Mucosa of rectum (tissue), 2 donors: ENCODE measurements at regions not wholly inside any gene's neighbourhood (a gene's known extent, or its start where the extent isn't known, plus 50 kb on each side); places are given as distances from the start of the nearest gene placed in this dataset.
"Not testable (repeated sequence)": the region's sequence is repeated elsewhere in the genome, so short reads cannot be mapped to it uniquely, and the experiment has no call there.

Experiments
- H3K27ac ChIP-seq, 2 donors: one replicate each; pipeline ENCODE4 v1.7.0; 2013; ENCODE audit warnings: inconsistent platforms in 2 of 2, low read depth in 2 of 2, low read length in 2 of 2
- H3K27me3 ChIP-seq, 2 donors: one replicate each; pipeline ENCODE4 v1.7.0; 2013; ENCODE audit warnings: low read length in 2 of 2; ENCODE audit not compliant: control insufficient read depth in 2 of 2, insufficient read depth in 2 of 2
- H3K36me3 ChIP-seq, 2 donors: one replicate each; pipeline ENCODE4 v1.7.0; 2013; ENCODE audit warnings: low read length in 2 of 2; ENCODE audit not compliant: control insufficient read depth in 2 of 2, insufficient read depth in 2 of 2
- H3K4me1 ChIP-seq, 2 donors: one replicate each; pipeline ENCODE4 v1.7.0; 2013; ENCODE audit warnings: low read length in 2 of 2, mild to moderate bottlenecking in 1 of 2; ENCODE audit not compliant: control insufficient read depth in 2 of 2, insufficient read depth in 2 of 2
- H3K4me3 ChIP-seq, 2 donors: one replicate each; pipeline ENCODE4 v1.7.0; 2013; ENCODE audit warnings: low read length in 2 of 2
- H3K9ac ChIP-seq, 2 donors: one replicate each; pipeline ENCODE4 v1.7.0; 2013; ENCODE audit warnings: low read length in 2 of 2, low read depth in 1 of 2, mild to moderate bottlenecking in 1 of 2
- H3K9me3 ChIP-seq, 2 donors: one replicate each; pipeline ENCODE4 v1.7.0; 2013; ENCODE audit warnings: low read length in 2 of 2; ENCODE audit not compliant: control insufficient read depth in 2 of 2
- donor health status: healthy.
- donor health status: Normal muscosa, but diverticular disease.

DNA sequence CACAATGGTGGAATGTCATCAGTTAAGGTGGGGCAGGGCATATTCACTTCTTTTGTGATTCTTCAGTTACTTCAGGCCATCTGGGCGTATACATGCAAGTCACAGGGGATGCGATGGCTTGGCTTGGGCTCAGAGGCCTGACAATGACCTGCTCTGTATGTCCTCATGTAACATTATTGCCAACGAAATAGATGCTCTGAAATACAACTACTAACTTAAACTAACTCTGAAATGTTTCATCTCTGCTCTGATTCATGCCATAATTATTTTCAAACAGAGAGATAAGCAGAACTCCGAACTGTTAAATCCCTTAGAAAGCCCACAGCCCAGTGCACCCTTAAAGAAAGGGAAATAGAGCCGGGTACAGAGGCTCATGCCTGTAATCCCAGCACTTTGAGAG lies 832.7 kb upstream of the PRKX start:
- not testable (repeated sequence) for H3K9ac ChIP-seq, H3K27ac ChIP-seq, H3K9me3 ChIP-seq, H3K27me3 ChIP-seq, H3K36me3 ChIP-seq, H3K4me1 ChIP-seq, H3K4me3 ChIP-seq

DNA sequence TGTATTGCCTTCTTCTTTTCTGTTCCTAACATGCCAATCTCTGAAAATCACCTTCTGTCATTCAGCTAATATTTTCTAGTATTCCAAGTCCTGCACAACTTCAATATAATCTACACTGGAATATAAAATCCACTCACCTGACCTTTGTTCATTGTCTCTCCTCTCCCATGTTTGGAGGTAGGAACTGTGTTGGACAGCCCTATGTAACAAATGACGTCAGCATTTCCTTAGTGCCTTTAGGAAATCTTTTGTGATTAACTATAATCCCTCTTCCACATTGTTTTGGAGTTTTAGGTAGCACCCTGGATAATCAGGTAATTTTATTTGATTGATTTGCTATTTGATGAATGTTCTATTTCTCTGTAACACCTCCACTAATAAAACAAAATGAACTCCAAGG lies 814.8 kb upstream of the PRKX start:
- no peaks in the 10 kb centered on the region for H3K27me3 ChIP-seq
- no peak overlapping the region for H3K27ac ChIP-seq
- H3K36me3 ChIP-seq = no peaks in the 10 kb centered on the region

GRCh38 chrX:4485912-4486311 lies 772.5 kb upstream of the PRKX start:
- H3K27me3 ChIP-seq = no peaks in the 10 kb centered on the region
- no peak overlapping the region for H3K27ac ChIP-seq
- no peaks in the 10 kb centered on the region for H3K4me1 ChIP-seq
- no peaks in the 10 kb centered on the region for H3K36me3 ChIP-seq
- H3K9ac ChIP-seq = no peak overlapping the region
- no peak overlapping the region for H3K4me3 ChIP-seq
- H3K9me3 ChIP-seq = no peaks in the 10 kb centered on the region

More for the DNA sequence above, 814.8 kb upstream of the PRKX start:
- H3K9me3 ChIP-seq = no peaks in the 10 kb centered on the region
- no peaks in the 10 kb centered on the region for H3K4me1 ChIP-seq
- no peak overlapping the region for H3K9ac ChIP-seq
- H3K4me3 ChIP-seq = no peak overlapping the region

GRCh38 chrX:4484266-4484665 lies 770.8 kb upstream of the PRKX start:
- H3K36me3 ChIP-seq = no peaks in the 10 kb centered on the region
- H3K9me3 ChIP-seq = no peaks in the 10 kb centered on the region
- no peaks in the 10 kb centered on the region for H3K4me1 ChIP-seq
- H3K4me3 ChIP-seq = no peak overlapping the region
- H3K27ac ChIP-seq = no peak overlapping the region
- no peaks in the 10 kb centered on the region for H3K27me3 ChIP-seq
- H3K9ac ChIP-seq = no peak overlapping the region

- no peak overlapping the region for H3K9ac ChIP-seq
- no peaks in the 10 kb centered on the region for H3K4me1 ChIP-seq
- no peak overlapping the region for H3K4me3 ChIP-seq
- no peaks in the 10 kb centered on the region for H3K36me3 ChIP-seq
- H3K27me3 ChIP-seq = no peaks in the 10 kb centered on the region
- H3K27ac ChIP-seq = no peak overlapping the region
- H3K9me3 ChIP-seq = peaks cover 2 to 3% of the 10 kb centered on the region in 2 donors
Observed at GRCh38 chrX:4451591-4451990, 738.1 kb upstream of the PRKX start.

DNA sequence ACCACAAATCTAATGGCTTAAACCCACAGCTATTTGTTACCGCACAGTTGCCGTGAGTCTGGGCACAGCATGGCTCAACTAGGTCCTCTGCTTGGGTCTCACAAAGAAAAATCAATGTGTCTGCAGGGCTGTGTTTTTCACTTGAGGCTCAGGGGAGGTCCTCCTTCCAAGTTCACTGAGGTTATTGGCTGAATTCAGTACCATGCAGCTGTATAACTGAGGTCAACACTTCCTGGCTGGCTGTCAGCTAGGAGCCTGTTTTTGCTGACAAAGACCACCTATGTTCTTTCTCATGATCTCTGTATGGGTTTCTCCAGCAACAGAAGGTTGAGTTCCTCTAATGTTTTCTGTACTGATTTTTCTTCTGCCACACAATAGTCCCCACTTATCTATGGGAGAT lies 736.7 kb upstream of the PRKX start:
- no peaks in the 10 kb centered on the region for H3K36me3 ChIP-seq
- no peaks in the 10 kb centered on the region for H3K27me3 ChIP-seq
- H3K9ac ChIP-seq = no peak overlapping the region
- peaks cover 0 to 3% of the 10 kb centered on the region in 2 donors for H3K9me3 ChIP-seq
- no peak overlapping the region for H3K27ac ChIP-seq
- H3K4me3 ChIP-seq = no peak overlapping the region
- no peaks in the 10 kb centered on the region for H3K4me1 ChIP-seq

GRCh38 chrX:4435905-4436304 lies 722.5 kb upstream of the PRKX start:
- no peak overlapping the region for H3K9ac ChIP-seq
- no peaks in the 10 kb centered on the region for H3K4me1 ChIP-seq
- H3K27ac ChIP-seq = no peak overlapping the region
- no peaks in the 10 kb centered on the region for H3K36me3 ChIP-seq
- no peaks in the 10 kb centered on the region for H3K27me3 ChIP-seq
- no peak overlapping the region for H3K4me3 ChIP-seq
- no peaks in the 10 kb centered on the region for H3K9me3 ChIP-seq

DNA sequence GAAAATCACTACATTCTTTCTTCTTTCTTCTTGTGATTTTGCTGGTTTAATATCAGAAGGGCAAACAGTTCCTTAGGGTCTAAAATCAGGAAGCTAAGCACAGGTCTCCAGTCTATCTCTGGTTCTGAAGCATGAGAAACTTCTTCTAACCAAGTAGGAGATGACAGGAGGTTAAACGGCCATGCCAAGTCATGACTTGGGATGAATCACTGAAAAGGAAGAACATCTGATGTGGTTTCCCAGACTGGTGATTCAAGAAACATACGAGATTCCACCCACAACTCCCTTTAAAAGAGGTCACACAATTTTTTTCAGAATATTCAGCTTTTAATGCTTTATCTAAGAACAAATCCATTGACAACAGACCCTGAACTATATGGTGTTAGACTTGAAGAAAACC lies 684.0 kb upstream of the PRKX start:
- Histone ChIP-seq H3K9ac (no peak overlapping the region), H3K27me3 (no peaks in the 10 kb centered on the region), H3K9me3 (no peaks in the 10 kb centered on the region), H3K4me3 (no peak overlapping the region), H3K36me3 (no peaks in the 10 kb centered on the region), H3K27ac (no peak overlapping the region), H3K4me1 (no peaks in the 10 kb centered on the region)

- Histone ChIP-seq H3K9ac (no peak overlapping the region), H3K9me3 (no peaks in the 10 kb centered on the region), H3K36me3 (no peaks in the 10 kb centered on the region), H3K4me3 (no peak overlapping the region), H3K27me3 (no peaks in the 10 kb centered on the region), H3K4me1 (no peaks in the 10 kb centered on the region), H3K27ac (no peak overlapping the region)
Observed at GRCh38 chrX:4382273-4382672, 668.8 kb upstream of the PRKX start.

- H3K4me1 ChIP-seq = no peaks in the 10 kb centered on the region
- no peaks in the 10 kb centered on the region for H3K36me3 ChIP-seq
- no peaks in the 10 kb centered on the region for H3K9me3 ChIP-seq
- no peak overlapping the region for H3K9ac ChIP-seq
- no peaks in the 10 kb centered on the region for H3K27me3 ChIP-seq
- H3K27ac ChIP-seq = no peak overlapping the region
- H3K4me3 ChIP-seq = no peak overlapping the region
Observed at GRCh38 chrX:4380710-4381109, 667.3 kb upstream of the PRKX start.

GRCh38 chrX:4379071-4379470 lies 665.6 kb upstream of the PRKX start:
- H3K4me1 ChIP-seq = no peaks in the 10 kb centered on the region
- H3K4me3 ChIP-seq = no peak overlapping the region
- no peak overlapping the region for H3K27ac ChIP-seq
- no peaks in the 10 kb centered on the region for H3K36me3 ChIP-seq
- H3K9me3 ChIP-seq = no peaks in the 10 kb centered on the region
- no peak overlapping the region for H3K9ac ChIP-seq
- H3K27me3 ChIP-seq = no peaks in the 10 kb centered on the region
